H1 (cell line): ENCODE measurements at regions not wholly inside any gene's neighbourhood (a gene's known extent, or its start where the extent isn't known, plus 50 kb on each side); places are given as distances from the start of the nearest gene placed in this dataset.

Experiments
- CTCF ChIA-PET: fragments of 300-600 bp; sonication (Branson Sonifier 250); formaldehyde crosslinking; loops from one replicate; lab custom pipeline; 2021; ENCODE audit not compliant: partially characterized antibody; lab: Charles Lee
- POLR2A ChIA-PET: fragments of 300-600 bp; sonication (Branson Sonifier 250); formaldehyde crosslinking; loops from one replicate; lab custom pipeline; 2021; ENCODE audit warnings: inconsistent platforms; ENCODE audit not compliant: partially characterized antibody; lab: Charles Lee
- DNase-seq, 2 experiments: peaks; one replicate each; pipeline versions ENCODE4 v3.0.0 to v3.0.0-alpha.2; 2010 to 2022; ENCODE audit warnings: low spot score in 2 of 2, low read depth in 1 of 2, mixed read lengths in 1 of 2
- FAIRE-seq: peaks from 2 replicates; lab custom pipeline; 2011; peaks lifted over from hg19 to GRCh38; lab: Jason Lieb, UNC
- H2AFZ ChIP-seq: 2 replicates; pipeline ENCODE4 v1.8.1; 2012; ENCODE audit warnings: low read length, inconsistent platforms
- H2AK5ac ChIP-seq: 2 replicates; pipeline ENCODE4 v1.6.1; 2013; ENCODE audit warnings: low read depth, low read length
- H2BK120ac ChIP-seq: replicated peaks from 2 replicates; pipeline ENCODE3; 2013; ENCODE audit warnings: low read depth, low read length, inconsistent platforms
- H2BK12ac ChIP-seq: 2 replicates; pipeline ENCODE4 v1.6.1; 2013; ENCODE audit warnings: low read depth, low read length
- H2BK15ac ChIP-seq: 2 replicates; pipeline ENCODE4 v1.6.1; 2013; ENCODE audit warnings: low read length
- H2BK20ac ChIP-seq: 2 replicates; pipeline ENCODE4 v1.6.1; 2013; ENCODE audit warnings: low read length
- H2BK5ac ChIP-seq: 2 replicates; pipeline ENCODE4 v1.6.1; 2013; ENCODE audit warnings: low read depth, low read length
- H3K14ac ChIP-seq: 2 replicates; pipeline ENCODE4 v1.6.1; 2013; ENCODE audit warnings: inconsistent platforms; ENCODE audit not compliant: insufficient read length
- H3K18ac ChIP-seq: 2 replicates; pipeline ENCODE4 v1.6.1; 2013; ENCODE audit warnings: low read length; ENCODE audit errors: extremely low read depth
- H3K23ac ChIP-seq: 2 replicates; pipeline ENCODE4 v1.6.1; 2013; ENCODE audit warnings: inconsistent platforms; ENCODE audit not compliant: insufficient read length
- H3K23me2 ChIP-seq: 2 replicates; pipeline ENCODE4 v1.6.1; 2013; ENCODE audit warnings: low read depth, low read length
- H3K27ac ChIP-seq: 2 replicates; pipeline ENCODE4 v1.6.1; 2011; ENCODE audit warnings: low read depth, low read length, inconsistent platforms
- H3K27me3 ChIP-seq, 4 experiments: replicated peaks in 1 of 4; 1 replicate in 1 of 4; 2 replicates in 3 of 4; pipeline versions ENCODE4 v1.6.1 to v1.8.1; 2011 to 2013; ENCODE audit warnings: low read length in 3 of 4, mild to moderate bottlenecking in 3 of 4, inconsistent platforms in 2 of 4, mixed read lengths in 2 of 4, moderate library complexity in 1 of 4; ENCODE audit not compliant: control insufficient read depth in 3 of 4, insufficient read depth in 3 of 4; ENCODE audit errors: extremely low read depth in 1 of 4
- H3K36me3 ChIP-seq, 4 experiments: 2 replicates each; pipeline versions ENCODE4 v1.6.1 to v1.8.1; 2011 to 2013; ENCODE audit warnings: mild to moderate bottlenecking in 4 of 4, low read length in 3 of 4, moderate library complexity in 2 of 4, control low read depth in 1 of 4, inconsistent platforms in 1 of 4; ENCODE audit not compliant: insufficient read depth in 4 of 4, control insufficient read depth in 2 of 4
- H3K4ac ChIP-seq: replicated peaks from 2 replicates; pipeline ENCODE3; 2013; ENCODE audit warnings: low read length, low read depth, mixed read lengths, inconsistent platforms; ENCODE audit not compliant: insufficient read length
- H3K4me1 ChIP-seq, 4 experiments: replicated peaks in 1 of 4; 1 replicate in 1 of 4; 2 replicates in 3 of 4; pipeline versions ENCODE4 v1.6.1 to v1.8.1; 2011 to 2013; ENCODE audit warnings: low read length in 3 of 4, inconsistent platforms in 2 of 4, mixed read lengths in 1 of 4; ENCODE audit not compliant: insufficient read depth in 4 of 4, control insufficient read depth in 3 of 4
- H3K4me2 ChIP-seq, 2 experiments: 2 replicates each; pipeline versions ENCODE4 v1.6.1 to v1.8.1; 2011 to 2013; ENCODE audit warnings: low read depth in 2 of 2, low read length in 2 of 2, control low read depth in 1 of 2, inconsistent platforms in 1 of 2, mild to moderate bottlenecking in 1 of 2; ENCODE audit not compliant: insufficient read depth in 1 of 2
- H3K4me3 ChIP-seq, 4 experiments: fragments of 200-600, 300-600 bp in 1 of 4; sonication (generic), shearing (Covaris generic), sonication (Bioruptor Twin) in 1 of 4; 2 replicates each; pipeline versions ENCODE4 v1.5.1 to v1.8.1; 2011 to 2016; ENCODE audit warnings: low read length in 4 of 4, low read depth in 3 of 4, control low read depth in 2 of 4, inconsistent platforms in 2 of 4, mild to moderate bottlenecking in 2 of 4, mixed read lengths in 1 of 4, moderate library complexity in 1 of 4; ENCODE audit not compliant: insufficient read depth in 2 of 4; ENCODE audit errors: extremely low read depth in 1 of 4
- H3K56ac ChIP-seq: replicated peaks from 2 replicates; pipeline ENCODE3; 2013; ENCODE audit warnings: low read depth, mild to moderate bottlenecking, mixed read lengths, low read length, inconsistent platforms; ENCODE audit not compliant: insufficient read length
- H3K79me1 ChIP-seq: 2 replicates; pipeline ENCODE4 v1.6.1; 2013; ENCODE audit warnings: low read depth, low read length, control low read depth
- H3K79me2 ChIP-seq, 2 experiments: 2 replicates each; pipeline versions ENCODE4 v1.6.1 to v1.8.1; 2012 to 2013; ENCODE audit warnings: low read length in 2 of 2, mild to moderate bottlenecking in 2 of 2, inconsistent platforms in 1 of 2; ENCODE audit not compliant: insufficient read depth in 2 of 2, control insufficient read depth in 1 of 2
- H3K9ac ChIP-seq, 4 experiments: replicated peaks in 1 of 4; 1 replicate in 1 of 4; 2 replicates in 3 of 4; pipeline versions ENCODE4 v1.6.1 to v1.8.1; 2011 to 2013; ENCODE audit warnings: low read depth in 3 of 4, low read length in 3 of 4, control low read depth in 2 of 4, mild to moderate bottlenecking in 2 of 4, moderate library complexity in 2 of 4, inconsistent platforms in 1 of 4; ENCODE audit errors: extremely low read depth in 1 of 4
- H3K9me3 ChIP-seq, 2 experiments: 2 replicates each; pipeline versions ENCODE4 v1.6.1 to v1.8.1; 2012 to 2013; ENCODE audit warnings: mild to moderate bottlenecking in 2 of 2, moderate library complexity in 2 of 2, control low read depth in 1 of 2, inconsistent platforms in 1 of 2, low read depth in 1 of 2, low read length in 1 of 2, mixed read lengths in 1 of 2; ENCODE audit not compliant: insufficient read depth in 2 of 2
- H4K20me1 ChIP-seq, 2 experiments: replicated peaks in 1 of 2; 2 replicates each; pipeline versions ENCODE3 to v1.8.1; 2011 to 2013; ENCODE audit warnings: inconsistent platforms in 2 of 2, low read length in 2 of 2, mild to moderate bottlenecking in 1 of 2; ENCODE audit not compliant: insufficient read depth in 2 of 2, control insufficient read depth in 1 of 2
- H4K5ac ChIP-seq: 2 replicates; pipeline ENCODE4 v1.6.1; 2013; ENCODE audit warnings: low read length, low read depth, mixed read lengths, inconsistent platforms; ENCODE audit not compliant: insufficient read length
- H4K8ac ChIP-seq: 2 replicates; pipeline ENCODE4 v1.8.0; 2013; ENCODE audit warnings: mild to moderate bottlenecking, moderate library complexity, low read length, inconsistent platforms; ENCODE audit not compliant: insufficient read depth; ENCODE audit errors: extremely low read depth
- H4K91ac ChIP-seq: replicated peaks from 2 replicates; pipeline ENCODE3; 2013; ENCODE audit warnings: low read length, mixed read lengths, inconsistent platforms; ENCODE audit not compliant: insufficient read length
- JUND ChIP-seq: IDR thresholded peaks from 2 replicates; pipeline ENCODE4 v1.6.1; 2011; ENCODE audit warnings: mild to moderate bottlenecking, improper control_type of control experiment, low read length
- POU5F1 ChIP-seq: IDR thresholded peaks from 2 replicates; pipeline ENCODE4 v1.6.1; 2011; ENCODE audit warnings: low read depth, mild to moderate bottlenecking, low read length, moderate library complexity
- WGBS, 2 experiments: shearing (Covaris generic) in 1 of 2; methylation state at CpG; one replicate each; pipeline versions ENCODE4 v1.1.6 to v1.1.7; 2013 to 2015; ENCODE audit warnings: low lambda C conversion rate in 2 of 2, mixed read lengths in 2 of 2, inconsistent platforms in 1 of 2, low coverage in 1 of 2, missing lambda C conversion rate in 1 of 2; ENCODE audit not compliant: insufficient replicate concordance in 2 of 2, insufficient coverage in 1 of 2, insufficient read length in 1 of 2; ENCODE audit errors: extremely low coverage in 1 of 2, missing lambda C conversion rate in 1 of 2; 5-methylcytosine and 5-hydroxymethylcytosine counted together

DNA sequence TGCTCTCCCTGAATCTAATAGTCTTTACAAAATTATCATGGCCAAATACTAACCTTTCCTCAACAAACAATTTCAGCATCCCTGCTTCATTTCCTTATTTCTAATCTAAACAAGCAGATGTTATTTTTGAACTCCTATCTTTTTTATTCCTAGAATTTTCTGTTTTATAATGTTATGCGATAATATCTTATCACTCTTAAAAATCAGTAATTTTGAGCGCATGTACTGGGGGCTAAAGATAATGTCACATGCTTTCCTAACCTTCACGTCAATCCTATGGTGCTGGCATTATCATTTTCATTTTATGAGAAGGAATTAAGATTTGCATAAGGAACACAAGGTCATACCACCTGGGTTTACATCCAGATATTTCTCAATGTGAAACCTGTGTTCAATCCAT, 648.0 kb downstream of the BRINP1 start:
- H3K4ac ChIP-seq = no peak overlapping the region
- no peak overlapping the region for H3K9ac ChIP-seq
- H3K9me3 ChIP-seq = no peaks in the 10 kb centered on the region
- H2AK5ac ChIP-seq = no peak overlapping the region
- no peak overlapping the region for H4K5ac ChIP-seq
- no peaks in the 10 kb centered on the region for H3K36me3 ChIP-seq
- H2BK12ac ChIP-seq = no peak overlapping the region
- ChIA-PET POLR2A (no interaction called here), CTCF (no interaction called here)
- no peak overlapping the region for H2BK120ac ChIP-seq
- H3K4me2 ChIP-seq = no peak overlapping the region
- FAIRE-seq (no peak), DNase-seq (no peak)
- no peak overlapping the region for H3K14ac ChIP-seq
- H2BK15ac ChIP-seq = no peak overlapping the region
- no peak overlapping the region for H2BK20ac ChIP-seq
- H3K79me2 ChIP-seq = no peaks in the 10 kb centered on the region
- no peaks in the 10 kb centered on the region for H3K79me1 ChIP-seq
- no peak overlapping the region for H4K91ac ChIP-seq
- no peaks in the 10 kb centered on the region for H3K27me3 ChIP-seq
- no peak for TF ChIP-seq POU5F1
- TF ChIP-seq JUND = no peak
- 95% methylated on average over 3 of the region's 3 CpGs; no CpG with 5 or more reads in 1 of the 2 experiments for WGBS, 2 experiments
- no peak overlapping the region for H3K27ac ChIP-seq
- H4K20me1 ChIP-seq = no peaks in the 10 kb centered on the region
- H3K23ac ChIP-seq = no peak overlapping the region
- H3K23me2 ChIP-seq = no peaks in the 10 kb centered on the region; the same call in 1 of the 2 replicates
- H3K4me1 ChIP-seq = no peaks in the 10 kb centered on the region
- no peak overlapping the region for H3K18ac ChIP-seq
- no peak overlapping the region for H2BK5ac ChIP-seq
- no peak overlapping the region for H3K56ac ChIP-seq
- no peak overlapping the region for H3K4me3 ChIP-seq
- no peak overlapping the region for H2AFZ ChIP-seq
- no peak overlapping the region for H4K8ac ChIP-seq
